ENCODE measurements at regions not wholly inside any gene's neighbourhood (a gene's known extent, or its start where the extent isn't known, plus 50 kb on each side); places are given as distances from the start of the nearest gene placed in this dataset.

GRCh38 chr2:122216071-122216470, 460.6 kb downstream of the TSN start:
- Histone ChIP-seq H3K9me3 (ENCODE audit: control insufficient read depth, insufficient read depth, low read length) (no peaks in the 10 kb centered on the region), H3K4me3 (ENCODE audit: low read depth, low read length) (no peak overlapping the region), H3K27me3 (ENCODE audit: control insufficient read depth, insufficient read depth, low read length) (no peaks in the 10 kb centered on the region), H3K27ac (ENCODE audit: low read depth, low read length) (no peak overlapping the region)
- DNase-seq (ENCODE audit: low read depth, low spot score) = no peak
- CTCF ChIA-PET = no interaction called here
- TF ChIP-seq, protein P1, sequence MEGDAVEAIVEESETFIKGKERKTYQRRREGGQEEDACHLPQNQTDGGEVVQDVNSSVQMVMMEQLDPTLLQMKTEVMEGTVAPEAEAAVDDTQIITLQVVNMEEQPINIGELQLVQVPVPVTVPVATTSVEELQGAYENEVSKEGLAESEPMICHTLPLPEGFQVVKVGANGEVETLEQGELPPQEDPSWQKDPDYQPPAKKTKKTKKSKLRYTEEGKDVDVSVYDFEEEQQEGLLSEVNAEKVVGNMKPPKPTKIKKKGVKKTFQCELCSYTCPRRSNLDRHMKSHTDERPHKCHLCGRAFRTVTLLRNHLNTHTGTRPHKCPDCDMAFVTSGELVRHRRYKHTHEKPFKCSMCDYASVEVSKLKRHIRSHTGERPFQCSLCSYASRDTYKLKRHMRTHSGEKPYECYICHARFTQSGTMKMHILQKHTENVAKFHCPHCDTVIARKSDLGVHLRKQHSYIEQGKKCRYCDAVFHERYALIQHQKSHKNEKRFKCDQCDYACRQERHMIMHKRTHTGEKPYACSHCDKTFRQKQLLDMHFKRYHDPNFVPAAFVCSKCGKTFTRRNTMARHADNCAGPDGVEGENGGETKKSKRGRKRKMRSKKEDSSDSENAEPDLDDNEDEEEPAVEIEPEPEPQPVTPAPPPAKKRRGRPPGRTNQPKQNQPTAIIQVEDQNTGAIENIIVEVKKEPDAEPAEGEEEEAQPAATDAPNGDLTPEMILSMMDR (IDR thresholded peaks at IDR 0.05; ENCODE audit: low read depth, low read length) = no peak
- POLR2A ChIA-PET = no interaction called here

DNA sequence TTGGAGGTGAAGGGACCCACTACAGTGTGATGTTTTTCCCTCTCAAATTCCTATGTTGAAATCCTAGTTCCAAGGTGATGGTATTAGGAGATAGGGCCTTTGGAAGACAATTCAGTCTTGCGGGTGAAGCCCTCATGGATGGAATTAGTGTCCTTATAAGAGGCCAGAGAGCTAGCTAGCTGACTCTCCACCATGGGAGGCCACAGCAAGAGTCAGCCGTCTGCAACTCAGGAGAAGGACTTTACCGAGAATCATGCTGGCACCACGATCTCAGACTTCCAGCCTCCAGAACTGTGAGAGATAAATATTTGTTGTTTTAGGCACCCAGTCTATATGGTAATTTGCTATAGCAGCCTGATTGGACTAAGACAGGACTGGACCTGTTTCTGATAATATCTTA, 461.4 kb downstream of the TSN start:
- no peak overlapping the region for H3K27ac ChIP-seq (ENCODE audit: low read depth, low read length)
- no peak overlapping the region for H3K4me3 ChIP-seq (ENCODE audit: low read depth, low read length)
- H3K27me3 ChIP-seq (ENCODE audit: control insufficient read depth, insufficient read depth, low read length) = no peaks in the 10 kb centered on the region
- POLR2A ChIA-PET = no interaction called here
- no peaks in the 10 kb centered on the region for H3K9me3 ChIP-seq (ENCODE audit: control insufficient read depth, insufficient read depth, low read length)
- no peak for DNase-seq (ENCODE audit: low read depth, low spot score)
- TF ChIP-seq, protein P1 (IDR thresholded peaks at IDR 0.05; ENCODE audit: low read depth, low read length) = no peak
- CTCF ChIA-PET = no interaction called here

DNA sequence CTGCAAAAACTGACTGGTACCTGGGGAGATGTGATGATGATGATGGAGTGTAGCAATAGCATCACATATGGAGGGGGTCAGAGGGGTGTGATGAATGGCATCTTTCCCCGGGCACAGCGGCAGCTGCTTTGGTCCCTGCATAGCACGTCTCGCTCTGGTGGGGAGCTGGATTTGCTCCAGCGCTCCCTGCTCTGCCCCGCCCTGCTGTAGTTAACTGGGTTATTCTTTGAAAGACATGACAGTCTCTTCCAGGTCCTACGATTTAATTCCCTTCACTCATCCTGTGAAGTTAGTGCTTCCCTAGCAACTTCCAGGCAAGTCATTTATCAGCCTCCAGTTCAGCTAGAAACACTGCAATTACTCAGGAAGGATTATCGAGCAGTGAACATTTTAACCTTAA, 463.1 kb downstream of the TSN start:
- TF ChIP-seq, protein P1 (IDR thresholded peaks at IDR 0.05; ENCODE audit: low read depth, low read length) = no peak
- no peak for DNase-seq (ENCODE audit: low read depth, low spot score)
- Histone ChIP-seq H3K4me3 (ENCODE audit: low read depth, low read length) (no peak overlapping the region), H3K27ac (ENCODE audit: low read depth, low read length) (no peak overlapping the region), H3K9me3 (ENCODE audit: control insufficient read depth, insufficient read depth, low read length) (no peaks in the 10 kb centered on the region), H3K27me3 (ENCODE audit: control insufficient read depth, insufficient read depth, low read length) (no peaks in the 10 kb centered on the region)
- ChIA-PET POLR2A (no interaction called here), CTCF (no interaction called here)

DNA sequence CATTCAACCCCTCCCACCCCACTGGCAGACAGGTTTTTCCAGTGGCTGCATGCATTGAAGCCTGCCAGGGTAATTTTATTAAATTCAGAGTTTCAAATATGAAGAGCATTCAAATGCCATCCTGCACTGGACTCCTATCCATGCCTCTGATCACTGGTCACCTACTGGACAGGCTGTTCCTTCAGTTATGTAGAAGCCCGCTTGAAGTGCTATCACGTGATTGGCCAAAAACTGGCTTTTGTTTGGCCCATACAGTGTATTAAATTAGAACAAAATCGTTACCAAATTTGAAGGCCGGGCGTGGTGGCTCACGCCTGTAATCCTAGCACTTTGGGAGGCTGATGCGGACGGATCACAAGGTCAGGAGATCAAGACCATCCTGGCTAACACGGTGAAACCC, 464.1 kb downstream of the TSN start:
- no peak overlapping the region for H3K4me3 ChIP-seq (ENCODE audit: low read depth, low read length)
- TF ChIP-seq, protein P1 (IDR thresholded peaks at IDR 0.05; ENCODE audit: low read depth, low read length) = no peak
- no peaks in the 10 kb centered on the region for H3K9me3 ChIP-seq (ENCODE audit: control insufficient read depth, insufficient read depth, low read length)
- no peak overlapping the region for H3K27ac ChIP-seq (ENCODE audit: low read depth, low read length)
- POLR2A ChIA-PET = no interaction called here
- no peaks in the 10 kb centered on the region for H3K27me3 ChIP-seq (ENCODE audit: control insufficient read depth, insufficient read depth, low read length)
- no peak for DNase-seq (ENCODE audit: low read depth, low spot score)
- CTCF ChIA-PET = no interaction called here

GRCh38 chr2:122221665-122222064, 466.2 kb downstream of the TSN start:
- Histone ChIP-seq H3K27me3 (ENCODE audit: control insufficient read depth, insufficient read depth, low read length) (no peaks in the 10 kb centered on the region), H3K4me3 (ENCODE audit: low read depth, low read length) (no peak overlapping the region), H3K9me3 (ENCODE audit: control insufficient read depth, insufficient read depth, low read length) (no peaks in the 10 kb centered on the region), H3K27ac (ENCODE audit: low read depth, low read length) (no peak overlapping the region)
- ChIA-PET POLR2A (no interaction called here), CTCF (no interaction called here)
- DNase-seq (ENCODE audit: low read depth, low spot score) = no peak
- TF ChIP-seq, protein P1 (IDR thresholded peaks at IDR 0.05; ENCODE audit: low read depth, low read length) = no peak
